Mucosa of descending colon (tissue), 3 donors: ENCODE measurements at regions not wholly inside any gene's neighbourhood (a gene's known extent, or its start where the extent isn't known, plus 50 kb on each side); places are given as distances from the start of the nearest gene placed in this dataset.

Experiments
- ATAC-seq: fragments of 200-7000 bp; cut with Tn5 transposase; one replicate; pipeline ENCODE4 v1.9.1; 2020; ENCODE audit warnings: mild to moderate bottlenecking, moderate library complexity
- DNase-seq, 3 donors: peaks; one replicate each; pipeline ENCODE4 v3.0.0-alpha.2; 2020
- H3K36me3 ChIP-seq: fragments of 200-600 bp; one replicate; pipeline ENCODE4 v1.8.0; 2021; ENCODE audit warnings: low read depth, mild to moderate bottlenecking
- H3K4me1 ChIP-seq: fragments of 200-600 bp; one replicate; pipeline ENCODE4 v1.8.0; 2021; ENCODE audit warnings: low read depth, mild to moderate bottlenecking
- H3K4me3 ChIP-seq: fragments of 200-600 bp; one replicate; pipeline ENCODE4 v1.8.0; 2021; ENCODE audit warnings: mild to moderate bottlenecking
- H3K9me3 ChIP-seq: fragments of 200-600 bp; one replicate; pipeline ENCODE4 v1.8.0; 2021; ENCODE audit warnings: mild to moderate bottlenecking
- CTCF ChIP-seq: fragments of 200-600 bp; IDR thresholded peaks from one replicate; pipeline ENCODE4 v1.8.0; 2022; ENCODE audit warnings: antibody characterized with exemption, mild to moderate bottlenecking
- intact Hi-C, 2 donors: fragments of 100-400 bp; cut with DNase I in 1 of 2; cut with micrococcal nuclease in 1 of 2; formaldehyde crosslinking; loops; one replicate each; pipeline versions ENCODE4 v1.11.0 to v1.11.1; 2022; cut with DNase I, micrococcal nuclease
- donor health status: DM: no; HTN: no; CAD: no; lungs with moderate emphysema.
- donor health status: DM: no; HTN: no; CAD: no.
- donor health status: DM: no; HTN: yes; CAD: no.

DNA sequence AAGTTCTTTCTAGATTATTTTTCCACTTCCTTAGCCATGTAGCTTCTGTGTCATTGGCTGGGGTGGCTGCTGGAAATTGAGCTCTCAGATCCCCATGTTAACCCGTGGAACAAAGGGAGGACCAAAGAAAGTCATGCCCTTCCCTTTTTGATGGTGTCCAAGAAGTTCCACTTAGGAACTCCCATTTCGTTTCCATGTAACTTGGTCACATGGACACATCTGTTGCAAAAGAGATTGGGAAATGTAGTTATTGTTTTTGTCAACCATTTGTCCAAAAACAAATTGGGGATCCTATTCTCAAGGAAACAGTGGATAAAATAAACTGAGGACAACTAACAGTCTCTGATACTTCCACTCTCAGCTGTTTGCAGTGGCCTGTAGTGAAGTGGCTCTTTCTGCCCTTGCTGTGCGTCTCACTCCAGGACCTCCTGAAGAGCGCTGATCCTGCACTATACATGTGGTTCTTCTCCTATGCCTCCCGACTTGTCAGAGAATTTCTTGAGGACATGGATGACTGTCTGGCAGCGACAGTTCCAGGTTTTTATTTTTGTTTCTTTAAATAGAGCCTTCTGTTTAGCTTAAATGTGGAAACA is 125.3 kb upstream of the LNX1 start:
- TF ChIP-seq CTCF = no peak
- DNase-seq (no peak), ATAC-seq (no peak)
- no peaks in the 10 kb centered on the region for H3K4me1 ChIP-seq
- H3K9me3 ChIP-seq = no peaks in the 10 kb centered on the region
- no peaks in the 10 kb centered on the region for H3K36me3 ChIP-seq
- intact Hi-C loops = no loop called here
- no peak overlapping the region for H3K4me3 ChIP-seq

DNA sequence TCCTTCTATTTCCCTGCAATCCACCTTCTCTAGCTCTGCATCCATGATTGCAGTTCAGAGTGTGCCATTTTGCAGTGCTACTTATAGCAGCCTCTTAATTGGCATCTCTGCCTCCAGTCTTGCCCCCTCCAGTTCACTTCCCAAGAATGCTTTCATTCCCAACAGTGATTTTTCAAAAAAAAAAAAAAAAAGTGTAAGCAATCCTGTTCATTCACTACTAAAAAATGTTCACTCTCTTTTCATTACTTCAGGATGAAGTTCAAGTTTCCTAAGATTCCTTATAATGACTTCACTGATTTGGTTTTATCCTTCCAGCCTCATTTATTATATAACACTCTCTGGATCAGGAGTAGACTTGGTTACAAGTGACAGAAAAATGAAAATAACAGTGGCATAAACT is 124.7 kb upstream of the LNX1 start:
- ATAC-seq (no peak), DNase-seq (no peak)
- intact Hi-C loops = no loop called here
- no peak for TF ChIP-seq CTCF
- Histone ChIP-seq H3K4me1 (no peaks in the 10 kb centered on the region), H3K9me3 (no peaks in the 10 kb centered on the region), H3K4me3 (no peak overlapping the region), H3K36me3 (no peaks in the 10 kb centered on the region)

- no peak for TF ChIP-seq CTCF
- ATAC-seq (no peak), DNase-seq (no peak)
- intact Hi-C loops = no loop called here
- no peak overlapping the region for H3K4me3 ChIP-seq
- H3K9me3 ChIP-seq = no peaks in the 10 kb centered on the region
- H3K4me1 ChIP-seq = no peaks in the 10 kb centered on the region
- no peaks in the 10 kb centered on the region for H3K36me3 ChIP-seq
Measured at GRCh38 chr4:53714236-53715140, 123.2 kb upstream of the LNX1 start.

GRCh38 chr4:53713767-53714166 is 122.5 kb upstream of the LNX1 start:
- Histone ChIP-seq H3K4me3 (no peak overlapping the region), H3K4me1 (no peaks in the 10 kb centered on the region), H3K36me3 (no peaks in the 10 kb centered on the region), H3K9me3 (no peaks in the 10 kb centered on the region)
- ATAC-seq (no peak), DNase-seq (no peak)
- TF ChIP-seq CTCF = no peak
- intact Hi-C loops = no loop called here

GRCh38 chr4:53713296-53713695 is 122.0 kb upstream of the LNX1 start:
- no peak overlapping the region for H3K4me3 ChIP-seq
- TF ChIP-seq CTCF = no peak

More at GRCh38 chr4:53713296-53713695, 122.0 kb upstream of the LNX1 start:
- DNase-seq (no peak), ATAC-seq (no peak)
- Histone ChIP-seq H3K36me3 (no peaks in the 10 kb centered on the region), H3K4me1 (no peaks in the 10 kb centered on the region), H3K9me3 (no peaks in the 10 kb centered on the region)
- intact Hi-C loops = no loop called here
